GM18861 (cell line): ENCODE measurements at regions not wholly inside any gene's neighbourhood (a gene's known extent, or its start where the extent isn't known, plus 50 kb on each side); places are given as distances from the start of the nearest gene placed in this dataset.

ENCODE experiments used
- ATAC-seq: cut with Tn5 transposase; IDR thresholded peaks from one replicate; pipeline ENCODE4 v1.9.1; 2021; ENCODE audit not compliant: unreplicated experiment

DNA sequence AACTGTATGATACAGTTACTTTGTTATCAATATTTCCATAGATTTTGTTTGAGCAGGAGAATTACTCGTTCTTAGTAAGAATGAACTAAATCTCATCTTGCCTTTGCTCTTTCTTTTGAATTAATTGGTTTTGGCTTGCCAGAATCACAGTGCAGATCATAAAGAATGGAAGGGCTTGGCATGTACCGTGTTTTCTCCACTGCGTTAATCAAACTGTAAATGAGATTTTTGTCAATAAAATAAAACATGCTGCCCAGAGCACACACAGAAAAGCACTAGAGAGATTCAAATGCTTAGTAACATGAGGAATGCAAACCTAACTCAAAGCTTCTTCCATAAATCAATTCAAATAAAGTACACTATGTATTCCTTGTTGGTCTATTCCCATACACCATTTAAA, 229.6 kb upstream of the CDH2 start:
- no peak for ATAC-seq

DNA sequence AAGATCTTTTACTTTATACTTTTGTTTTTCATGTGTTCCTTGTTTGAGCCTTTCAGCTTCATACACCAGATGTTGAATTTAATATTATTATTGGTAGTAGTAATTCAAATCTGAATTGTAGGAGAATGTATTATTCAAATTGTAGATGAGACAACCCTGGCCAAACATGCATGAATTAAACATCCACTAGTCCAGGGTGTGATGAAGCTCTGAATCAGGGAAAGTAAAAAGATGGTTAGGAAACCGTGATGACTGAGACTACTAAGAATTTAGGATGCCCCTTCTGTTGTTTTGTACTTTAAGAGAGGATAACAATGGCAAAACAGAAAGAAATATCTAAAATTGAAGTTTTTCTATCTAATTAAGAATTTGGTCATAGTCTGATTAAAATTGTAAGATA, 227.8 kb upstream of the CDH2 start:
- ATAC-seq = no peak

DNA sequence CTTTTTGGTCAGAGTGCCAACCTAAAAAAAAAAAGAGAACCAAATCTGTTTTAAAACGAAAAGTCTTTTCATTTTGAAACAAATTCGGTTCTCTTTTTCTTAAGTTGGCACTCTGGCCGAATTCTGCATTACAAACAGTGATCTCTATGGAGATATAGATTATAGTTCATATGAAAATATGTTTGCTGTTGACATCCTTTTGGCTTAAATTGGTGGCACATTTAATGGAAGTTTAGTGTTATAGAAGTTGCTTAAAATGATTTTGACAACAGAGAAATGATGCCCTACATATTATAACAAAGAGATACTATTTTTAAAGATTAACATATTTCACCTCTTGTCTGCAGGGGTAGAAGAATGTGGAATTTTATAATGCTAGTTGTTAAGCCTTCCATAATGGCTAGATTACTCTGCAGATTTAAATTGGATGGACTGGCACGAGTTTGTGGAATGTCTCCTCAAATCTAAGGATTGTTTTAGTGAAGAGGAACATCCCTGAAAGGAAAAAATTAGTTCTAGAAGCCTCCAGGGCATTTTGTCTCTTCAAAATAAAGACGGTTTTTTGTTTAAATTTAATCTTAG, 222.9 kb upstream of the CDH2 start:
- no peak for ATAC-seq

DNA sequence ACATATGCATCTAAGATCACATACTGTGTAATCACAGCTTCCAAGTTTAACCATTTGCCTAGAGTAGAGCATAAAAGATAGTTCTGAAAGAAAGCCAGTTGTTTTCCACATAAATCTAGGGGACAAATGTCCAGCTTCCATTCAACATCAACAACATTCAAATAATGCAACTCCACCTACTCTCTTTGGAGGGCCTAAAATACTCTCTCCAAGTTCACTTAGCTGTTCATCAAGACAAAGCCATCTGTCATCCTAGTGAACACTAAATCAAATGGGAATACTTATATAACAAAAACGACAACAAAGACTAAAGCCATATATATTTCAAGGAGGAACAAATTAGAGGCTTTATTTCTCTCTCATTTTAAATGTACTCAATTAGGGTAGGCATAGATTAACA, 221.5 kb upstream of the CDH2 start:
- no peak for ATAC-seq

DNA sequence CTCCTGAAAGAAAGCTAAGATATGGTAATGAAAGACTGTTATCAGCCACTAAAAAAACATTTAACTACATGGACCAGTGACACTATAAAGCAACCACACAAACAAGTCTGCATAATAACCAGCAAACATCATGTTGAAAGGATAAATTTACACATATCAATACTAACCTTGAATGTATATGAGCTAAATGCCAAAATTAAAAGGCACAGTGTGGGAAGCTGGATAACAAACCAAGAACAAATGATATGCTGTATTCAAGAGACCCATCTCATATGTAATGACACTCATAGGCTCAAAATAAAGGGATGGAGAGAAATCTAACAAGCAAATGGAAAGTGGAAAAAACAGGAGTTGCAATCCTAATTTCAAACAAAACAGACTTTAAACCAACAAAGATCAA, 213.1 kb upstream of the CDH2 start:
- ATAC-seq = no peak

DNA sequence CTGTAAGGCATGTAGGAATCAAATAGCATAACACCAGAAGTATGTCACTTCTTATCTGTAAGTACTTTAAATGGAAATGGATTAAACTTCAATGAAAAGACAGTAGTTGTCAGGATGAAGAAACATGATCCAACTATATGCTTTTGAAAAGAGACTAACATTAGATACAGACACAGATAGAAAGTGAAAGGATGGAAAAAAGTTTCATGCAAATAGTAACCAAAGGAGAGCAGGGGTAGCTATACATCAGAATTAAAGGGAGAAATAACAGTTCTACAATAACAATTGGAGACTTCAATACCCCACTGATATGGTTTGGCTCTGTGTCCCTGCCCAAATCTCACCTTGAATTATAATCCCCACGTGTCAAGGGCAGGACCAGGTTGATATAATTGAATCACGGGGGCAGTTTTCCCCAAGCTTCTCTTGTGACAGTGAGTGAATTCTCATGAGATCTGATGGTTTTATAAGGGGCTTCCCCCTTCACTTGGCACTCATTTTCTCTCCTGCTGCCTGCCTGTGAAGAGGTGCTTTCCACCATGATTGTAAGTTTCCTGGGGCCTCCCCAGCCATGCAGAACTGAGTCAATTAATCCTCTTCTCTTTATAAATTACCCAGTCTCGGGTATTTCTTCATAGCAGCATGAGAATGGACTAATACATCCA, 205.4 kb upstream of the CDH2 start:
- no peak for ATAC-seq

DNA sequence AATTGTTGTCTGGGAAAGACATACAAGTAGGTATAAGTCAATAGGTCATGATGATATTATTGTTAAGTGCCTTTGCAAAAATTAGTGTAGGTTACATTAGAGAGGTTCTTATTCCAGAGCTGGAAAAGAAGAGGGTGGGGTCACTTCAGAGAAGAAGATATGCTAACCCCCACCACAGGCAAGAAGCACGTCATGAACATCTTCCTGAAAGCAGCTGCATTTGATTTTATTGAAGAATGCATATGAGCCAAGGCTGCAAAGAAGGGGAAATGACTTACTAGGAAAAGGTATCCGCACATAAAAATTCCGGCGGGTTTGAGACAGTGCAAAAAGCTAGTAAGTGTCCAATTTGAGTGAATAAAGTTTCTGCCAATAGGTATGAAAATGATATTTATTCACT, 195.3 kb upstream of the CDH2 start:
- no peak for ATAC-seq

DNA sequence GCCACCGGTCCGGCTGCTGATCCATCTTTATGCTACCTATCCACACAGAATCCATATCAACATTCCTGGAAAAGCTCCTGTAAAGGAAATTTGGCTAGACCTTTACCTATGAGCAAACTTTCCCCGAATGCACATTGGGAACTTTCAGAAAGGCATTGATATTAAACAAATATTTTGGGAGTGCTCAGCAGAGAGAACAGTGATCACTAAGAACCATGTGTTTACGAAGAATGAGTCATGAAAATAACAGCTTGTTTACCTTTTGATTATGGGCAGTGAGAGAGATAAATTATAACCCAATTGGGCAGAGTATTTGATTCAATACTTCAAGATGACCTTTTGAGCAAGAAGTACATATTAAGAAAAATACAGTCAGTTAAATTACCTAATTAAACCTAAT, 189.7 kb upstream of the CDH2 start:
- ATAC-seq = no peak

DNA sequence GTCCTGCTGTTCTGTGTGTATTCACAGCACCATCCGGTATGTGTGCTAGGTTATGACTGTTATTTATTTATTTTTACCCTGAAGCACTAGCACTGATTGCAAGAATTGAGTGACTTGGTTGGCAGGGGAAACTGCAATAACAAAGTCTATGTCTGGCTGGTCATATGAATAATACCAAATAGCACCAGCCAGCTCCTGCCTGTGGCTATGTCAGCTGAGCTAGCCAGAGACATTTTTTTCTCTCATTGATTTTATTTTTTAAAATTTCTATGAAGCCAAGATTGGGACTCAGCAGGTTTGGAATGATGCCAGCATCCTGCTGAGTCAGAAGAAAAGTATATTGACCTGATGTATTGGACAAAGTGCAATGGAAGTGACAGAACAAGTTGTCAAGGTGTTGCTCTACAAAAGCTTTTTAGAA, 188.5 kb upstream of the CDH2 start:
- ATAC-seq = no peak

DNA sequence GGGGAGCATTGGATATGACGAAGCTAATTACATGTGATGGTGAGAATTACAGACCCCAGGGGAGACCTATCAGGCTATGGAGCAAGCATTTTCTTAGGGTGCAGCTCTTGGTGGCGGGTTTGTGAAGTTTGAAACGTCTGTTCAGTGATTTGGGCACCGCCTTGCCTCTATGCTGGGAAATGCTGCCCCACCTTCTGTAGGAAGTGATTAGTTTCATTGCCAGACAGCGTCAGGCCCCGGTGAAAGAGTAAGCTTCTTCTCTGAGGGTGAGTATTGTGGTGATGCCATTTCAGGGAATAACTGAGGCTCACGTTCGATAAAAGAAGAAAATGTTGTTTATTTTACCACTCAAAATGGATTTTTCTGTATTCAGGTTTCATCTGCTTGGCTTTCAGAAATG, 186.2 kb upstream of the CDH2 start:
- no peak for ATAC-seq

DNA sequence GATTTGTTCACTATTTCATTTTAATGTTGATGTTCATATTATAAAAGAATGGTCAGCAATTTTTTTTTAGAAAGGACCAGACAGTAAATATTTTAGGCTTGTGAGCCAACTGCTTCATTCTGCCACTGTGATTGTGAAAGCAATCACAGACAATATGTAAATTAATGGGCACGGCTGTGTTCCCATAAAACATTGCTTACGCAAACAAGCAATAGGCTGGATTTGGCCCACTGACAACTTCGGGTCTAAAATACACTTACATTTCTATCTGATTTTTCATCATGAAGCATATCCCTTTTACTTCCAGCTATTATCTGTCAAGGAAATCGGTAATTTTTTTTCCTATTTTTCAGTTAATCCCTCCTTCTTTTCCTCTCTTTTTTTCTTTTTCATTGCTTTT, 182.2 kb upstream of the CDH2 start:
- ATAC-seq = no peak

DNA sequence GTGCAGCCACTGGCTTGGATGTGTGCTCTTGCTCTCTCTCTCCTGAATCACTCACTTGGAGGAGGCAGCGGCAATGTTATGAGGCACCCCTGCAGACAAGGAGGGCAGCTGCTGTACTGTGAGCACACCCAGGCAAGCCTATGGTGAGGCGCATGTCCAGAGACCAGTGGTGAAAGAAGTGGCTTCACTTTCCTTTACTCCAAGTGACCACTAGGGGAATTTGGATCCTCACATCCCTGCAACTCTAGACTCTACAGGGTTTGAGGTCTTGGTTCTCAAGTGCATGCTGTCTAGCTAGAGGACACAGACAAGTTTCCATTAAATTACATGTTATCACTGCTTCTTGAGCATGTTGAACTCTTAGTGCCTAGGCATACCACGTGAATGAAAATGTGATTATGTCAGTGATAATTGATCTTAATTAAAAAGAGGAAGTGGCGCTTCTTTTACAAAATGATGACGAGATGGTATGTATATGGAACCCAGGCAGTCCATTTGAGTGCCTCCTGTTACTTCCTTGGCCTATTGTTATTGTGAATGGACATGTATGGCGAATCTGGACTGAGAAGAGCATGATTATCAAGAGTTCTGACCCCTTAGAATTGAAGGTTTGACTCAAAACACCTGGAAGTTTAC, 181.0 kb upstream of the CDH2 start:
- ATAC-seq = no peak

DNA sequence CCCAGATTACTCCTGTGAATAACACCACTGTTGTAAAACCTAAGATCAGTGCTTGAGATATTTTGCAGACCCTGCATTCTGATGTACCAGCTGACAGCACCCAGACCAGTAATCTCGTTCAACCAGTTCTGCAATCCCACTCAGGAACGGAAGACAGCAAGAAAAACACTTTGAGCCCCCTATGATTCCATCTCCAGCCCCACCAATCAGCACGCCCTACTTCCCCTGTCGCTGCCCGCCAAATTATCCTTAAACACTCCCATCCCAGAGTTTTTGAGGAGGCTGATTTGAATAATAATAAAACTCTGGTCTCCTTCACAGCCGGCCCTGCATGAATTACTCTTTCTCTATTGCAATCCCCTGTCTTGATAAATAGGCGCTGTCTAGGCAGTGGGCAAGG, 173.9 kb upstream of the CDH2 start:
- no peak for ATAC-seq

DNA sequence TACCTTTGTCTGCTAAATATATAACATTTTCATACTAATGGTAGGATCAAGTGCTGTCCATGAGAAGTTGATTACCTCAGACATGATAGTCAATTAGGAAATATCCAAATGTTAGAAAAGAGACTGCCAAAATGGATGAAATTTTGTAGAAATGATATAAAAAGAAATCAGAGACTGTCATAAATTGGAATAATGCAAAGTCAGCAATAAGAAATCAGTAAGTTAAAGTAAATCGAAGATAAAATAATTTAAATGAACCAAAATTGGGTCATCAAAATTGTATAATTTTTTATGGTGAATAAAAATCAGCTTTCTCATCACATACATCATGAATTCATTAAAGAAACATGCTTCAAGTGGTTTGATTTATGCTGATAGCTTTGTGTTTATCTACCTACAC, 165.3 kb upstream of the CDH2 start:
- ATAC-seq = no peak

DNA sequence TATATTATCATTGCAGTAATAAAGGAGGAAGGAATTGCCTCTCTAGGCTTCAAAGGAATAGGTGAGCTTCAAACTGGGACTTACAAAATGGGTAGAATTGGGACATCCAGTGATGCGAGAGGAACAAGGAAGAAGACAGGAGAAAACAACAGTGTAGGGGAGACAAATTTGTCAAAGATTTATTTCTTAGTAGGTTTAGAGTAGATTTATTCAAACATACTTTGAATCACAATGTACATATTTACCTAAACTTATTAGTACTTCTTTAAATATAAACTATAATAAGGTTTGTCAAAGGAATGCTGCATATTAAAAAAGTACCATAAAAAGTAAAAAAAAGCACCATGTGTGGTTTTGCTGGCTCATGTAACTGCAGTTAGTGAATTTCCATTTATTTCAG, 161.4 kb upstream of the CDH2 start:
- ATAC-seq = no peak

DNA sequence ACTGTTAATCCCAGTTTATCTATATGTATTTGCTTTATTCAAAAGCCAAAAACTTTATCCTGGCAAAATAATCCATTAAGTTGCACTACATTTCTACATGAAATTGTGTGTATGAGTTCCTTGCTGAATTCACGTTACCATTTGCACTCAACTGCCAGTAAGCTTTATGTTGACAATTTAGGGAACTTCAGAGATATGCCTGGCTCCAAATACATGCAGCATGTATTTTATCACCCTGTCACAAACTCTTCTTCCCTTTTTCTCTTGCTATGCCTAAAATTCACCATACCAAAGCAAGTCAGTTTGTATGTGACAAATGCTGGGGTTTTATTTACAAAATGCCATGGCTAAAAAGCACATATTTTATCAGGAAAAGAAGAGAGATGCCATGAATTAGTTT, 157.6 kb upstream of the CDH2 start:
- no peak for ATAC-seq

DNA sequence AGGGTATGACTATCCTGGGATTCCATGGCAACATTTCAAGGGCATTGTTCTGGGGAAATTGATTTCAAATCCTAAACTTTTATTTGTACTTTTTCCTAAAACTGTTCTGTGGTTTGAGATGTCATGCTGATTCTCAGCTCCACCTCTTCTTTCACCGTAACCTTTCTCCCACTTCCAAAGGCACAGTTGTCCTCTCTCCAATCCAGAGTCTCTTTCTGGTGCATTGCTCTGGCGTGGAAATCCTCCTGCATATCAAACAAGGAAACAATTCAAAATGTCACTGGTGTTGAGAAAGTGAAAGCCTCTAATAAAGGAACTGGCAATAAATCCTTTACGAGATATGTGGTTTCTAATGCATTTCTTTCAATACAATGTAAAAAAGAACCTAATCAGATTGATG, 155.1 kb upstream of the CDH2 start:
- no peak for ATAC-seq

DNA sequence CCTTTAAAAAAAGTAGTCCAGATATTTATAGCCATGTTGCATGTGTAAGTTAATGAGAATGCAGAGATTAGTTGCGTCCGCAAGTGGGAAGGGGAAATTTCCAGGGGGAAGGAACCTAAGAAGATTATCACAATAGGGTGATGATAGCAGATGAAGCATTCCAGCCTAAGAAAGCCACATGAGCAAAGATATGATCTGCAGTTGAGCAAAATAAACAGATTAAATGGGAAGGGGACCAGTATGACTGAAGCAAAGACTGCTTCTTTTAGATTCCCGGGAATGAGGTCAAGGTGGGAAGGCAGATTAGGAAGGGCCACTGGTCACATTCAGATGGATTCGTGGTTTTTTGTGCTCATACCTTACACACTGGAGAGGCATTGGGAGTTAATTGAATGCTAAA, 154.6 kb upstream of the CDH2 start:
- no peak for ATAC-seq

DNA sequence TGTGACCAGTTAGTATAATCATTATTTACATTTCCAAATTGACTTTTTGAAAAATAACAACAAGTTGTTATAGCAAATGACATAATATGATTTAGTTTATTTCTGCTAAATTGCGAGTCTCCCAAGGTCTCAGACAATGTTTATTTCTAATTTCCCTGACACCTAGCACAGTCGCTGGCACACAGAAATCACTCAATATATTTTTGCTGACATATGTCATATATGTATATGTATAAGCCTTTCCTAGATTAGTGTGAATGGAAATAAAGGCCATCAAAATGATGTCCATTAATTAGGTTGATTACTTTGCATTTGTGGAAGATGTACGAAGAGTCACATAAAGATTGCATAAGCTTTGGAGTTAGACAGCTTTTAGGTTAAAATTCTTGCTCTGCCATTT, 136.7 kb upstream of the CDH2 start:
- ATAC-seq = no peak

DNA sequence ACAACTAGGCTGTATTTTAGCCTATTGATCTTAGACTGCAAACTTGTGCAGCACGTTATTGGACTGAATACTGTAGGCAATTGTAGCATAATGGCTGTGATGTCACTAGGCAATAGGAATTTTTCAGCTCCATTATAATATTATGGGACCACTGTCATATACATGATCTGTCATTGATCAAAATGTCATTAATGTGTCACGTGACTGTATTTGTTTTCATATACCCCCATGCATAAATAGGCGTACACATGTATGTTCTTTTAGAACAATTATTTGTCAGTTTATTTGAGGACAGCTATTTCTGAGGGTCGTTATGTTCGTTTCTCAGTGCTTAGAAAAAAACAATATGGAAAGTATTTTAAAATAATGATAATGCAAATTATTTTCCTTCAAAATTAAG, 111.9 kb upstream of the CDH2 start:
- no peak for ATAC-seq

DNA sequence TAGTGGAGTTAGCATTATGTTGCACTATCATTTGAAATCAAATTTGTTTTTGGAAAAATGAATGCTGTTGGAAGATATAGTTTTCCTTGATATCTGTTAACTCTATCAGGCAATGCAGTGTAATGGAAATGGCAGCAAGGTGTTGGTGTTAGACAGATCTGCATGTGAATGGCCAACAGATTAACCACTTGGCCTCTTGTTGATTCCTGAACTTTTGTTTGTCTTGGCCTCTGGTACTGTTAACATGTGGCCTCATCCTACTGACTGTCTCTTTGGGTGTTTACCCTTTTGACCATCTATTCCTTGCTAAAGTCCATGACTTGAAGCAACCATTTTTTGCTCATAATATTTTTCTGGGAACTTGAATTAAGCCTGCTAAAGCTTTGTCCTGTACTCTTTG, 110.2 kb upstream of the CDH2 start:
- no peak for ATAC-seq

DNA sequence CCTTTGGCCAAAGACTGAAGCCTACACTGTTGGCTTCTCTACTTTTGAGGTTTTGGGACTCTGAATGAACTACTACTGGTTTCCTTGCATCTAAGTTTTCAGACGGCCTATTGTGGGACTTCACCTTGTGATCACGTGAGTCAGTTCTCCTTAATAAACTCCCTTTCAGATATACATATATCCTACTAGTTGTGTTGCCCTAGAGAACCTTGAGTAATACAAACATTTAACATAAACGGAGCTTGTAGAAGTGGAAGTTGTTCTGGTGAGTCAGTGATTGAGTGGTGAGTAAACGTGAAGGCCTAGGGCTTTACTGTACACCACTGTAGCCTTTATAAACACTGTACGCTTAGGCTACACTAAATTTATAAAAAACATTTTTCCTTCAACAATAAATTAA, 107.2 kb upstream of the CDH2 start:
- ATAC-seq = no peak

DNA sequence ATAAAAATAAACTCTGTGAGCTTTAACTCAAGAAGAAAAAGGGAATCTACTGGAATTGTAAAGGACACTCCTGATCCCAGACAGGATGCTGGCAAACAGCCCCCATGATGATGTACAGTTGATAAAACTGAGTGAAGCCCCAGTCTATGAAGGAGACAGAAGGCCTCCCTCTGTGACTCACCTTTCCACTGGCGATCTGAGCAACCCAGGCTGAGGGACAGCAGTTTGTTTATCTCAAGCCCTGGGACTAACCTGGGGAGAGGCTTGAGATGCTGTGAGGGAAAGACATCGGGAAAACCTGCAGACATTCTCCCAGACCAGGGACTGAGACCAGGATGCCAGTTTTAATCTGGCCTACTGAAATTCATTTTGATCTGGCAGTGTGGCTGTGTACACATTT, 104.5 kb upstream of the CDH2 start:
- no peak for ATAC-seq
